Calu3 (cell line): ENCODE measurements at regions not wholly inside any gene's neighbourhood (a gene's known extent, or its start where the extent isn't known, plus 50 kb on each side); places are given as distances from the start of the nearest gene placed in this dataset.
A peak's percentile ranks its signal among the peaks of the same experiment; 100 is the strongest.

Source experiments
- BruUV-seq: library from RNA; stranded (reverse); fragments of 400-500 nt; replicated peaks from 2 replicates; lab custom pipeline; 2021; lab: Mats Ljungman, UMichigan
- CTCF ChIA-PET: fragments of 300-600 bp; sonication (Branson Sonifier 250); formaldehyde crosslinking; loops from one replicate; lab custom pipeline; 2022; ENCODE audit warnings: antibody characterized with exemption; lab: Charles Lee
- DNase-seq: peaks from one replicate; pipeline ENCODE4 v3.0.0; 2022
- H3K27ac Mint-ChIP-seq: one replicate; pipeline ENCODE4 v1.8.0; 2022; ENCODE audit warnings: mixed read lengths; ENCODE audit not compliant: unreplicated experiment
- H3K27me3 Mint-ChIP-seq: one replicate; pipeline ENCODE4 v1.8.0; 2022; ENCODE audit warnings: mixed read lengths; ENCODE audit not compliant: unreplicated experiment
- H3K36me3 Mint-ChIP-seq: one replicate; pipeline ENCODE4 v1.8.0; 2022; ENCODE audit warnings: mild to moderate bottlenecking, moderate library complexity, mixed read lengths; ENCODE audit not compliant: insufficient read depth, unreplicated experiment
- H3K4me1 Mint-ChIP-seq: one replicate; pipeline ENCODE4 v1.8.0; 2022; ENCODE audit warnings: mild to moderate bottlenecking, low read depth, mixed read lengths; ENCODE audit not compliant: unreplicated experiment
- H3K4me3 Mint-ChIP-seq: one replicate; pipeline ENCODE4 v1.8.0; 2022; ENCODE audit warnings: mild to moderate bottlenecking, low read depth, moderate library complexity, mixed read lengths; ENCODE audit not compliant: unreplicated experiment
- H3K9me3 Mint-ChIP-seq: one replicate; pipeline ENCODE4 v1.8.0; 2022; ENCODE audit warnings: low read depth, mixed read lengths; ENCODE audit not compliant: unreplicated experiment
- CTCF ChIP-seq: fragments of 200-600 bp; IDR thresholded peaks from one replicate; pipeline ENCODE4 v1.8.0; 2022; ENCODE audit warnings: antibody characterized with exemption; ENCODE audit not compliant: unreplicated experiment
- intact Hi-C: fragments of 100-400 bp; cut with micrococcal nuclease; formaldehyde crosslinking; loops from one replicate; pipeline ENCODE4 v1.10.0; 2022; ENCODE audit not compliant: unreplicated experiment

- peaks cover 97% of the 10 kb centered on the region for H3K27me3 Mint-ChIP-seq
These were observed 66.2 kb upstream of the SLCO4A1 start for GRCh38 chr20:62575976-62576722.

GRCh38 chr20:62576815-62577489 lies 65.4 kb upstream of the SLCO4A1 start:
- peaks cover 5% of the 10 kb centered on the region for H3K36me3 Mint-ChIP-seq
- CTCF ChIA-PET, result interaction anchor here (0.7 to 2.1 kb wide), 7 partner anchors 11 to 78 kb away, joined by 3 to 9 read pairs (median 3); no protein-coding TSS in a partner anchor
- no peak overlapping the region for H3K27ac Mint-ChIP-seq
- no peak for TF ChIP-seq CTCF
- BruUV-seq, result no TSS peak
- no peak overlapping the region for H3K4me3 Mint-ChIP-seq
- H3K9me3 Mint-ChIP-seq, result peaks cover 3% of the 10 kb centered on the region
- DNase-seq, result no peak
- H3K27me3 Mint-ChIP-seq, result peaks cover 97% of the 10 kb centered on the region
- no peaks in the 10 kb centered on the region for H3K4me1 Mint-ChIP-seq
- intact Hi-C loops, result no loop called here

More at GRCh38 chr20:62575976-62576722, 66.2 kb upstream of the SLCO4A1 start:
- TF ChIP-seq CTCF, result no peak
- H3K4me1 Mint-ChIP-seq, result no peaks in the 10 kb centered on the region
- H3K36me3 Mint-ChIP-seq, result peaks cover 8% of the 10 kb centered on the region
- DNase-seq, result no peak
- intact Hi-C loops, result no loop called here
- no peak overlapping the region for H3K4me3 Mint-ChIP-seq
- CTCF ChIA-PET, result interaction anchor here (1.1 to 1.3 kb wide), 3 partner anchors 11 to 58 kb away, joined by 3 read pairs; no protein-coding TSS in a partner anchor
- BruUV-seq, result no TSS peak
- no peak overlapping the region for H3K27ac Mint-ChIP-seq
- H3K9me3 Mint-ChIP-seq, result peaks cover 3% of the 10 kb centered on the region

GRCh38 chr20:62577490-62577836 lies 64.8 kb upstream of the SLCO4A1 start:
- H3K36me3 Mint-ChIP-seq, result peaks cover under 1% of the 10 kb centered on the region
- H3K4me1 Mint-ChIP-seq, result no peaks in the 10 kb centered on the region
- TF ChIP-seq CTCF, result peak; percentile 2
- peak; percentile 74 for DNase-seq
- H3K4me3 Mint-ChIP-seq, result no peak overlapping the region
- H3K27me3 Mint-ChIP-seq, result peaks cover 97% of the 10 kb centered on the region
- no peak overlapping the region for H3K27ac Mint-ChIP-seq
- no TSS peak for BruUV-seq
- no peaks in the 10 kb centered on the region for H3K9me3 Mint-ChIP-seq
- intact Hi-C loops, result no loop called here
- CTCF ChIA-PET, result interaction anchor here (0.7 to 2.1 kb wide), 6 partner anchors 9 to 78 kb away, joined by 3 to 9 read pairs (median 3); no protein-coding TSS in a partner anchor

GRCh38 chr20:62578294-62578897 lies 63.9 kb upstream of the SLCO4A1 start:
- H3K9me3 Mint-ChIP-seq, result no peaks in the 10 kb centered on the region

More at GRCh38 chr20:62578294-62578897, 63.9 kb upstream of the SLCO4A1 start:
- intact Hi-C loops, result no loop called here
- Mint-ChIP-seq H3K27ac (no peak overlapping the region), H3K36me3 (no peaks in the 10 kb centered on the region), H3K4me1 (peaks cover 5% of the 10 kb centered on the region), H3K27me3 (peaks cover 97% of the 10 kb centered on the region), H3K4me3 (no peak overlapping the region)
- BruUV-seq, result no TSS peak
- CTCF ChIA-PET, result interaction anchor here (1.3 to 2.1 kb wide), 2 partner anchors 8 to 38 kb away, joined by 5 to 9 read pairs; no protein-coding TSS in a partner anchor
- peak; percentile 42 for DNase-seq
- TF ChIP-seq CTCF, result peak; percentile 22
